HG02678 (cell line): ENCODE measurements at regions not wholly inside any gene's neighbourhood (a gene's known extent, or its start where the extent isn't known, plus 50 kb on each side); places are given as distances from the start of the nearest gene placed in this dataset.

Source experiments
- ATAC-seq: cut with Tn5 transposase; IDR thresholded peaks from one replicate; pipeline ENCODE4 v1.9.1; 2021; ENCODE audit warnings: mild to moderate bottlenecking, moderate library complexity; ENCODE audit not compliant: unreplicated experiment

- no peak for ATAC-seq
These were observed 65.0 kb upstream of the MEIS2 start for GRCh38 chr15:37165395-37165794.

- ATAC-seq = no peak
These were observed 66.1 kb upstream of the MEIS2 start for GRCh38 chr15:37166402-37166801.

DNA sequence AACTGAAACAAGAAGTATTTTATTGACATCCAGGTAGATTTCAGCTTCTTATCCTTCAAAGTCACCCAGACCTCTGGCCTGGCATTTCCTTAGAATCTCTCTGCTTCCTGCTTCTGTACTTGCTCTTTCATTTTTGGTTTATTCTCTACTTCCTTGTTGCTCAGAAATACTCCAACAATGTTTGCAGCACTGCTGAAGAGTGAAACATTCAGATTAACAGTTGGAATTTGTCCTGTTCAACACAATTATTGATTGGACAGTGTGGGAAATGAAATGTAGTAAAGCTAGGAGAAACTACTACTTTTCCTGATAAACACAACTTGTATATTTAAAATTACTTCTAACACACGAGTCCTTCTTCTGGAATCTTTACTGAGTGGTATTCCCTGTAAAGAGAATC lies 81.0 kb upstream of the MEIS2 start:
- ATAC-seq = no peak

DNA sequence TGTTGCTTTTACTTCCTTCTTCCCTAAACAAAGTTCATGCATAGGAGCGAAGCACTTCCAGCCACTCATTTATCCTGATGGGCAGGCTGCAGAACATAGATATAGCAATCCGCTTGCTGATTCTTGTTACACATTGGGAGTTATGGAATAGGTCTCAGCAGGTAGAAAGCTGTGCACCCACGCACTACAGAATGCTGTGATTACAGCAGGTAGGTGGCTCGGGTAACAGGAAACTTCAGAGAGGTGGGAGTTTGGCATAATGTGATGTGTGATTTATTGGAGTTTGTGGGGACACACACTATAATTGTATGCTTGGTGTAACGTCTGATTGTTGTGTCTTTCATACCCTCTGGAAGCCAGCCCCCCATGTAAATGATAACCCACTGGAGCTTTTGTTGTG lies 99.2 kb upstream of the MEIS2 start:
- no peak for ATAC-seq

DNA sequence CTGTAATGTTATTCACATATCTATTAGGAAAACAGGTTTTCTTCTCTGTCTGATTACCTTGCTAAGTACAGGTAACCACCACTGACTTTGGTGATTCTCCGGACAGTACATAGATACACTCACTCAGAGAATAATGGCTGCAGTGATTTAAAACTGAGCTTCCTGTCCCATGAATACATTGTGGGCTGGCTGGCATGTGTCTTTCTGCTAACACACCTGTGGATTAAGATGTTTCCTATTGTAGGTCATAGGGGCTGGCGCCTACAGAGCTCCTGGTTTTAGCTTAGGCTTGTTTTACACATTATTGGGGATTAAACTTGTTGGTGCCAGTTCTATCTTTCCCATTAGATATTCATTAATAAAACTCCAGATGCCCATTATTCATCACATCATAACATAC lies 102.7 kb upstream of the MEIS2 start:
- no peak for ATAC-seq

- no peak for ATAC-seq
These were observed 104.3 kb upstream of the MEIS2 start for GRCh38 chr15:37204692-37205091.

GRCh38 chr15:37206690-37207089 lies 106.3 kb upstream of the MEIS2 start:
- ATAC-seq = no peak

GRCh38 chr15:37208146-37209040 lies 108.0 kb upstream of the MEIS2 start:
- no peak for ATAC-seq

GRCh38 chr15:37209041-37209363 lies 108.7 kb upstream of the MEIS2 start:
- no peak for ATAC-seq

DNA sequence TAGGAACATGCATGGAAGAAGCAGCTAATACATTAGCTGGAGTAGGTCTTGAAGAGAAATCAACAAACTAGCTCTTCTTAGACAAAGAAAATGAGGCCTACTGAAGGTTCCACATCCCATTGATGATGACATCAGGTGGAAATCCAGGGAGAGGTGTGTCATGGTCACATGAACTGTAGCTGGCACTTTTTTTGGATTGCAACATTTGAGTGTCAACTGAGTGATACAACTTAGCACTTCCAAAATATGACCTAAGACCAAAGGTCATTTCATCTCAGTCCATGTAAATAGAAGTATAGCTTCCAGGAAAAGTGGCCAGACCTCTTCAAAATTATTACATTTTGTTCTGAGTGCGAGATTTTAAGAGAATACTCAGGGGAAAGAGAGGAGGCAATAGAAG lies 117.2 kb upstream of the MEIS2 start:
- ATAC-seq = no peak

DNA sequence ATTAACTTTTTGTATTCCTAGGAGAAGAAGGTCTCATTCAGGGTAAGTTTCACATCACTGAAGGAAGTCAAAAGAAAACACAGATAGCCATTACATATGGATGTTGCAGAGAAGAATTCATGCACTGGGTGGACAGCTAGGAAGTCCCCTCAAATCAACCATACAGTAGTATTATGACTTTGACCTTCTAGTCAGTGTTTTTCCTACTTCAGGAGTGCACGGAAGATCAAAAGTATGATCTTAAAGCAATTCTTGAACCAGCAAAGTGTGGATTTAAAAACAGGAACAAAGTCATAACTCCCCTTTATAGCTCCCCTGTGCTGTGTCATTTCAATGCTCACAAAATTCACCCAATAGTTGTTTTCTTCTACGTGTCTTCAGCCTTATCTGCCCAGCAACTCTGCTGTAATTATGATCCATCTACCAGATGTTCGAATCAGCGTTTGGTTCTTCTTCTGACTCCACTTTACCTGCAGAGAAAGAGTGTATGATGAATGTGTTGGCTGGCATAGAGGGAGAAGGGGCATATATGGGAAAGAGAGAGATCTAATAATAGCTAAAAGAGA lies 118.1 kb upstream of the MEIS2 start:
- ATAC-seq = no peak

- no peak for ATAC-seq
These were observed 118.9 kb upstream of the MEIS2 start for GRCh38 chr15:37219211-37219701.

- ATAC-seq = no peak
These were observed 120.8 kb upstream of the MEIS2 start for GRCh38 chr15:37220949-37221670.

DNA sequence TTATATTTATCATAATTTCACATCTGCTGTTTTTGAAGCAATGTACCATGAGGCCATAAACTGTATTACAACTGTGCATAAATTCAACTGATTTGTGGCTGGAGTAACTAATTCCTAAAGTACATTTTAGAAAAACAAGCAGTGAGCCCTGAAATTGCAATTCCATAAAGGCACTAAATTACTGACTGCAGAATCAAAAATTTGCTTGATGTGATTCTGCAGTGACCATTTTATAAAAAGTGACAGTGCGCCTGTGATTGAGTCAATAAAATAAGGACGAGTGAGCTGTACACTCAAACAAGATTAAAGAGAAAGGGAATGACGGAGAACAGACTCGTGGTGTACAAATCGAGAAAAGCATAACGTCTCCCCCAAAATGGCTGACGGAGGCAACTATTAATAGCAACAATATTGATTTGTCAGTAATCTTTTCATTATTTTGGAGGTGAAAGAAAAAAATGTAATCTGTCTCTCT lies 121.4 kb upstream of the MEIS2 start:
- no peak for ATAC-seq

- no peak for ATAC-seq
These were observed 122.7 kb upstream of the MEIS2 start for GRCh38 chr15:37223089-37223488.

- no peak for ATAC-seq
These were observed 129.7 kb upstream of the MEIS2 start for GRCh38 chr15:37229855-37230619.

DNA sequence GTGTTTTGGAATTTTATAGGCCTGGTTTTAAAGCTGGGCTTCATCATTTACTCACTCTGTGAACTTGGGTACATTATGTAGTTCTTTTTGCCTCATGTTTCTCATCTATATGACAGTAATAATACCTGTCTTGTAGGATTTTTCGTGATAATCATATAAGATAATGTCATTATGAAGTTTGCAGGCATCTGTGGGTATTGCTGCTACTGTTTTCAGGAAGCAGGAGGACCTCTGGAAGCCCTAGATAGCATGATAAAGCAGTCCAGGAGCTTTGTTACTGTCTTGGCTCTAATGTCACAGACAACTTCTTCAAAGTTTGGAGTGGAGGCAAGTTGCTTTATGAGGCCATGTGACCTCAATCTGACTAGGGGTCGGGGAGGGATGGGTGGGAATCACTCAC lies 145.0 kb upstream of the MEIS2 start:
- no peak for ATAC-seq

- ATAC-seq = no peak
These were observed 145.7 kb upstream of the MEIS2 start for GRCh38 chr15:37246065-37246464.

- ATAC-seq = no peak
These were observed 146.5 kb upstream of the MEIS2 start for GRCh38 chr15:37246856-37247255.

DNA sequence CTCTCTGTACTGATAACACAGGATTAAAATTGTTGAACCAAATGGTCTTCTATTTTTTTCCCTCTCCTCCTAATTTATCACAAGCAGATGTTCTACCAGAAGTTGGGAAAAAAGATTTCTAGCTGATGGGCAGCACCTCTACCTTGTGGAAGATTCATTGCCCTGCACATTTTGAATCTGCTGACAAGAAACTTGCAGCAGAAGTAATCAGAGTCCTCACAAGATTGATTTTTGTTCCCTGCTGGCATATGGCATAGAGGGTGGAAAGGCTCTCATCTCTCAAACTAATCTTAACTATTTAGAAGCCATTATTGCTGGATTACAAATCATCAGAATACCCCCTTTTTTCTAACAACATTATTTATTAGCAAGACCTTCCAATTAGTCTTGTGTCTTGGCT lies 148.9 kb upstream of the MEIS2 start:
- no peak for ATAC-seq

GRCh38 chr15:37252530-37252929 lies 152.2 kb upstream of the MEIS2 start:
- no peak for ATAC-seq
